ENCODE measurements at regions not wholly inside any gene's neighbourhood (a gene's known extent, or its start where the extent isn't known, plus 50 kb on each side); places are given as distances from the start of the nearest gene placed in this dataset.

- TF ChIP-seq CTCF (IDR thresholded peaks at IDR 0.05), result no peak
- TF ChIP-seq EZH2 (IDR thresholded peaks at IDR 0.05), result no peak
Measured at GRCh38 chr6:5846889-5847288, 159.8 kb downstream of the NRN1 start.

Measured in neural progenitor cell (in vitro differentiated cells).